ENCODE measurements at regions not wholly inside any gene's neighbourhood (a gene's known extent, or its start where the extent isn't known, plus 50 kb on each side); places are given as distances from the start of the nearest gene placed in this dataset.

GRCh38 chr17:77449373-77449907 lies 308.7 kb downstream of the SEC14L1 start:
- no peak for FAIRE-seq
- H4K20me1 ChIP-seq (ENCODE audit: insufficient read depth, low read length), result peaks cover 18% of the 10 kb centered on the region; the same call in 1 of the 2 replicates
- no TSS peak for BruUV-seq (replicated peaks)
- in situ Hi-C loops (cut with HindIII; ENCODE audit: extremely low pct_ligation_motif_present, low pct_unique_long_range_greater_than_20kb) (no loop called here), intact Hi-C loops (cut with micrococcal nuclease; ENCODE audit: unreplicated experiment) (no loop called here)
- H3K4me1 ChIP-seq (ENCODE audit: insufficient read depth, low read length), result peaks cover 39% of the 10 kb centered on the region
- peak overlapping the region; percentile 96 for H3K9ac ChIP-seq (ENCODE audit: insufficient read depth, low read depth, low read length)
- 41% methylated on average over 9 of the region's 9 CpGs for WGBS (ENCODE audit: low lambda C conversion rate)
- H3K4me2 ChIP-seq (ENCODE audit: low read depth, low read length), result peak overlapping the region; percentile 99
- H3K27ac ChIP-seq (ENCODE audit: extremely low read length, insufficient read depth, low read length), result peak overlapping the region; percentile 95
- H2AFZ ChIP-seq (ENCODE audit: low read length), result no peak overlapping the region
- no peak for ATAC-seq
- H3K36me3 ChIP-seq (replicated peaks in 1 of 2; ENCODE audit: control insufficient read depth in 1 of 2, insufficient read depth in 2 of 2, low read length in 2 of 2), result peaks cover 7 to 19% of the 10 kb centered on the region in 2 experiments
- no peaks in the 10 kb centered on the region for H3K9me3 ChIP-seq (ENCODE audit: low read length)
- TF ChIP-seq ZNF546 (CRISPR knock-in tag; conservative IDR thresholded peaks at IDR 0.05) (0 out of 2 replicates have a peak, but pooled peaks have one; percentile 9), ONECUT2 (CRISPR knock-in tag; IDR thresholded peaks at IDR 0.05) (no peak), ZNF260 (CRISPR knock-in tag; IDR thresholded peaks at IDR 0.05; ENCODE audit: borderline replicate concordance, low read depth) (no peak), ZNF629 (CRISPR knock-in tag; conservative IDR thresholded peaks at IDR 0.05) (peak; percentile 99), ZMYM2 (CRISPR knock-in tag; IDR thresholded peaks at IDR 0.05) (peak; percentile 30; the same call in 1 of the 2 replicates), ELF3 (CRISPR knock-in tag; IDR thresholded peaks at IDR 0.05) (0 out of 2 replicates have a peak, but pooled peaks have one; percentile 10), HNF4G (IDR thresholded peaks at IDR 0.05; ENCODE audit: borderline replicate concordance, low read depth, low read length) (peak; percentile 60; the same call in 1 of the 2 replicates), HNF4G (CRISPR knock-in tag; IDR thresholded peaks at IDR 0.05; ENCODE audit: borderline replicate concordance, low read depth) (0 out of 2 replicates have a peak, but pooled peaks have one; percentile 42), TIGD3 (CRISPR knock-in tag; IDR thresholded peaks at IDR 0.05; ENCODE audit: borderline replicate concordance) (0 out of 2 replicates have a peak, but pooled peaks have one; percentile 46), ZNF878 (CRISPR knock-in tag; IDR thresholded peaks at IDR 0.05) (0 out of 2 replicates have a peak, but pooled peaks have one; percentile 20), KDM1A (CRISPR knock-in tag; IDR thresholded peaks at IDR 0.05) (peak; percentile 52; the same call in 1 of the 2 replicates), SIN3B (IDR thresholded peaks at IDR 0.05; ENCODE audit: low read length) (peak; percentile 15; the same call in 1 of the 2 replicates), KLF11 (CRISPR knock-in tag; IDR thresholded peaks at IDR 0.05) (0 out of 2 replicates have a peak, but pooled peaks have one; percentile 11), TMF1 (CRISPR knock-in tag; IDR thresholded peaks at IDR 0.05; ENCODE audit: low read depth) (no peak), HMG20A (CRISPR knock-in tag; IDR thresholded peaks at IDR 0.05; ENCODE audit: borderline replicate concordance) (no peak), ZNF354B (CRISPR knock-in tag; IDR thresholded peaks at IDR 0.05) (no peak), POLR2G (IDR thresholded peaks at IDR 0.05; ENCODE audit: low read depth, low read length) (0 out of 2 replicates have a peak, but pooled peaks have one; percentile 1), KMT2A (CRISPR knock-in tag; IDR thresholded peaks at IDR 0.05) (no peak), ZNF430 (CRISPR knock-in tag; IDR thresholded peaks at IDR 0.05) (no peak), ETV5 (CRISPR knock-in tag; IDR thresholded peaks at IDR 0.05; ENCODE audit: borderline replicate concordance) (0 out of 2 replicates have a peak, but pooled peaks have one; percentile 14), FLYWCH1 (CRISPR knock-in tag; IDR thresholded peaks at IDR 0.05) (0 out of 2 replicates have a peak, but pooled peaks have one; percentile 63)
- peaks cover 61% of the 10 kb centered on the region for H3K79me2 ChIP-seq (ENCODE audit: insufficient read depth, low read length)
- peak overlapping the region; percentile 61 to 91 (median 73); a peak in 5 of 6 replicates for H3K4me3 ChIP-seq (replicated peaks in 1 of 3; ENCODE audit: insufficient read depth in 1 of 3, low read depth in 2 of 3, low read length in 3 of 3)
- ChIA-PET CTCF (ENCODE audit: low intra/inter-chr PET ratio, low total read pairs) (interaction anchor here (1.3 kb wide), 1 partner anchor 19 kb away, joined by 4 read pairs; no protein-coding TSS in a partner anchor), POLR2A (interaction anchor here (0.7 to 6.4 kb wide), 13 partner anchors 9 to 514 kb away, joined by 3 to 129 read pairs (median 10); partner anchors contain the start of gene TNRC6C)
- no peak for DNase-seq (ENCODE audit: low spot score)
- no peaks in the 10 kb centered on the region; a peak in 1 of 5 replicates for H3K27me3 ChIP-seq (ENCODE audit: control insufficient read depth in 1 of 2, insufficient read depth in 2 of 2, low read length in 2 of 2)

Data from HepG2 (cell line).